C4-2B (cell line): ENCODE measurements at regions not wholly inside any gene's neighbourhood (a gene's known extent, or its start where the extent isn't known, plus 50 kb on each side); places are given as distances from the start of the nearest gene placed in this dataset.

Source experiments
- CTCF ChIP-seq: fragments of 450-650 bp; conservative IDR thresholded peaks from 2 replicates; pipeline ENCODE4 v1.5.1; 2017; ENCODE audit warnings: mild to moderate bottlenecking
- ZFX ChIP-seq: fragments of 450-650 bp; IDR thresholded peaks from 2 replicates; pipeline ENCODE4 v1.6.1; 2017

GRCh38 chr14:31944256-31945073 lies 132.6 kb upstream of the ARHGAP5 start:
- no peak for TF ChIP-seq CTCF
- TF ChIP-seq ZFX: no peak
